ENCODE measurements at regions not wholly inside any gene's neighbourhood (a gene's known extent, or its start where the extent isn't known, plus 50 kb on each side); places are given as distances from the start of the nearest gene placed in this dataset.

DNA sequence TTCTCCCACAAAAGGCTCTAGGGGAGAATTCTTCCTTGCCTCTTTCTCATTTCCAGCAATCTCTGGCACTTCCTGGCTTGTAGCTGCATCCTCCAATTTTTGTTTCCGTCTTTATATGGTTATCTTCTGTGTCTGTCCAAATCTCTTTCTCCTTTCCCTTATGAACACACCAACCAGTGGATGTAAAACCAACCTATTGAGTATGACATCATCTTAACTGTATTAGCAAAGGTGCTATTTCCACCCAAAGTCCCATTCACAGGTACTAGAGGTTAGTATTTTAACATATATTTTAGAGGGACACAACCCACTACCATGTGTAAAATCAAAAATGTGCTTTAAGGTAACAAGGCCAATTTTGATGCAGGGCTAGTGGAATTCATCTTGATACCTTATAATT is 129.0 kb downstream of the RAP2A start:
- H3K4me3 Mint-ChIP-seq, result no peak overlapping the region
- peaks cover 11% of the 10 kb centered on the region for H3K4me1 Mint-ChIP-seq (ENCODE audit: unreplicated experiment)
- H3K36me3 Mint-ChIP-seq, result no peaks in the 10 kb centered on the region
- TF ChIP-seq, protein P1, sequence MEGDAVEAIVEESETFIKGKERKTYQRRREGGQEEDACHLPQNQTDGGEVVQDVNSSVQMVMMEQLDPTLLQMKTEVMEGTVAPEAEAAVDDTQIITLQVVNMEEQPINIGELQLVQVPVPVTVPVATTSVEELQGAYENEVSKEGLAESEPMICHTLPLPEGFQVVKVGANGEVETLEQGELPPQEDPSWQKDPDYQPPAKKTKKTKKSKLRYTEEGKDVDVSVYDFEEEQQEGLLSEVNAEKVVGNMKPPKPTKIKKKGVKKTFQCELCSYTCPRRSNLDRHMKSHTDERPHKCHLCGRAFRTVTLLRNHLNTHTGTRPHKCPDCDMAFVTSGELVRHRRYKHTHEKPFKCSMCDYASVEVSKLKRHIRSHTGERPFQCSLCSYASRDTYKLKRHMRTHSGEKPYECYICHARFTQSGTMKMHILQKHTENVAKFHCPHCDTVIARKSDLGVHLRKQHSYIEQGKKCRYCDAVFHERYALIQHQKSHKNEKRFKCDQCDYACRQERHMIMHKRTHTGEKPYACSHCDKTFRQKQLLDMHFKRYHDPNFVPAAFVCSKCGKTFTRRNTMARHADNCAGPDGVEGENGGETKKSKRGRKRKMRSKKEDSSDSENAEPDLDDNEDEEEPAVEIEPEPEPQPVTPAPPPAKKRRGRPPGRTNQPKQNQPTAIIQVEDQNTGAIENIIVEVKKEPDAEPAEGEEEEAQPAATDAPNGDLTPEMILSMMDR (conservative IDR thresholded peaks at IDR 0.05), result no peak
- peaks cover 7% of the 10 kb centered on the region for H3K9me3 Mint-ChIP-seq
- no peaks in the 10 kb centered on the region for H3K27me3 Mint-ChIP-seq
- no peak overlapping the region for H3K27ac Mint-ChIP-seq
- DNase-seq (ENCODE audit: extremely low spot score, unreplicated experiment), result no peak

DNA sequence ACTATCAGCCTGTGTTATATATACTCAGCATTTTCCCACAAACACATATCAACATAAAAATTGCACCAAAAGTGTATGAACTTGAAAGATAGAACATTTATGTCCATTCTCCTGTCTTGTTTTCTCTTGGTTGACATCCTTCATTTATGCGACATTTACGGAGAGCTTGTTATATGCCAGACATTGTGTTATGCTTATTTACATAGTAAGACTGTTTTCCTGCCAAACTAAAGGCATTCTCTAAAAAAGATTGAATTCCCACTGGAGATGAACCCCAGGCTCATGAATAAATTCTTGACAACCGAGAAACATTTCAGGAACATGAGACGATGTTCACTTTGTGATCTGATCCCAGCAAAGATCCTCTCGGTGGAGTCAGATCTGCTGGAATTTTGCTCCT is 131.0 kb downstream of the RAP2A start:
- peaks cover 7% of the 10 kb centered on the region for H3K9me3 Mint-ChIP-seq
- TF ChIP-seq, protein P1 (conservative IDR thresholded peaks at IDR 0.05), result no peak
- DNase-seq (ENCODE audit: extremely low spot score, unreplicated experiment), result no peak
- H3K27me3 Mint-ChIP-seq, result no peaks in the 10 kb centered on the region
- H3K27ac Mint-ChIP-seq, result no peak overlapping the region
- H3K36me3 Mint-ChIP-seq, result no peaks in the 10 kb centered on the region
- peaks cover 16% of the 10 kb centered on the region for H3K4me1 Mint-ChIP-seq (ENCODE audit: unreplicated experiment)
- H3K4me3 Mint-ChIP-seq, result no peak overlapping the region

DNA sequence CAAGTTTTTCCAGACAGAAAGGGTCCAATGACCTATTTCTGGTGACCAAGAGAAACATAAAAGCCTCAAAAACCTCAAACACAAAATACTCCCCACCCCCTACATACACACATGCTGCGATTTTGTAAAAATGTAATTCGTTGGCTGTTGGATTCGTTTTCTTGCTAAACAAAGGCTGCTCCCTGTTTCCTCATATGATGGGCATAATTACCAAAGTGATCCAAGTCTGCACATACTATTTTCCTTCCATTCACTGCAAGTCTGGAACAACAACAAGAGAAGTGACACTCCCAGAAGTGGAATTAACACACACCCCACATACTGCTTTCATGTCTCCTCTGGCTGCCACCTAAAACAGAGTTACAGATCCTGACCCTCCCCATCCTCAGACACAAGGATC is 131.9 kb downstream of the RAP2A start:
- peaks cover 4% of the 10 kb centered on the region for H3K9me3 Mint-ChIP-seq
- peaks cover 23% of the 10 kb centered on the region for H3K4me1 Mint-ChIP-seq (ENCODE audit: unreplicated experiment)

DNA sequence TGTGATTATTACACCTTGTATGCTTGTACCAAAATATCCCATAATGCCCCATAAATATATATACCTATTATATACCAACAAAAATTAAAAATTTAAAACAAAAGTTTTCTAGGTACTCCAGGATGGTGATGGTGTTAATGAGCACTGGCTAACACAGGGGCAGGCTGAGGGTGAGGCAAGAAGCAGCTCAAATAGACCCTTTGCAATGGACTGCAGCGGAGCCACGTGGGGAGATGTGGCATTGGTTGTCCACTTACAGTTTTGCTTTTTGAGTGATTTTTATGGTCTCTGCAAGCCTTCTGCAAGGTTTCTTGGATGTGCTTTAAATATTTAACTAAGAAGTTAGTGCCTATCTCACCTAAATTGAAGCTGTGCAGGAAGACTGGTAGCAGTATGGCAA is 132.9 kb downstream of the RAP2A start:
- peaks cover 24% of the 10 kb centered on the region for H3K4me1 Mint-ChIP-seq (ENCODE audit: unreplicated experiment)

More for the DNA sequence above, 131.9 kb downstream of the RAP2A start:
- H3K27me3 Mint-ChIP-seq, result no peaks in the 10 kb centered on the region
- TF ChIP-seq, protein P1 (conservative IDR thresholded peaks at IDR 0.05), result no peak
- peak overlapping the region; percentile 29 for H3K4me3 Mint-ChIP-seq
- H3K36me3 Mint-ChIP-seq, result no peaks in the 10 kb centered on the region
- peak overlapping the region; percentile 80 for H3K27ac Mint-ChIP-seq
- DNase-seq (ENCODE audit: extremely low spot score, unreplicated experiment), result no peak

DNA sequence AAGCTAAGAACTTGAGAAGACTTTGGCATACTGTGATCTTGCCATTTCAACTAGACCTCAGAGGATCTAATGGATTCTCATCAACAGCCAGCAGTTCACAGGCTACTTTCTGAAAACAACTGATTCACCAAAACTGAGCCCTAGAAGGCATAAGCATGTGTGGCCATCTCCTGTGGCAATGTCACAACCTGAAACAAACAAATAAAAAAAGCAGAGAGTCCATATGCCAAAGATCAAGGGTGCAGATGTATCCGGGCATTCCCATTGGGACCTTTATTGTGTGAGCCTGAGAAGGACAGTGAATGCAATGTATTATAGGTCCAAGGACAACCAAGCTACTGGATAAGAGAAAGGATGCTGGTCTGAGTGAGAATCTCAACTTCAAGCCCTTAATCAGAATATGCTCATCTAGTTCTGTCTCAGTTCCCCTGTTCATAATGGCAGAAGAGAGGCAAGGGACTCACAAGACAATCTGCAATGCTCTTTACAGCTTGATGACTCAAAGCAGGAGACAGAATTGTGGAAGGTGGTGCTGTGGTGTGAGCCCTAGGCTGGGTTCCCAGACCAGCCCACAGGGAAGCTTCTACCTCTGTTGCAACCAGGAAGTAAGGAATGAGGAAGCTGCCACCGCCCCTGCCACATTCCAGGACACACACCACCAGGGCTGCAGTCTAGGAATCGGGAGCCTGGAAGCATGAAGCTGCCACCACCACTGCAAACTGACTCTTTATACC is 133.7 kb downstream of the RAP2A start:
- DNase-seq (ENCODE audit: extremely low spot score, unreplicated experiment), result no peak
- H3K27ac Mint-ChIP-seq, result peak overlapping the region; percentile 25
- no peaks in the 10 kb centered on the region for H3K9me3 Mint-ChIP-seq
- H3K27me3 Mint-ChIP-seq, result no peaks in the 10 kb centered on the region
- H3K4me3 Mint-ChIP-seq, result no peak overlapping the region
- H3K36me3 Mint-ChIP-seq, result no peaks in the 10 kb centered on the region
- TF ChIP-seq, protein P1 (conservative IDR thresholded peaks at IDR 0.05), result no peak
- peaks cover 24% of the 10 kb centered on the region for H3K4me1 Mint-ChIP-seq (ENCODE audit: unreplicated experiment)

More for the DNA sequence above, 132.9 kb downstream of the RAP2A start:
- TF ChIP-seq, protein P1 (conservative IDR thresholded peaks at IDR 0.05), result no peak
- Mint-ChIP-seq H3K27me3 (no peaks in the 10 kb centered on the region), H3K27ac (no peak overlapping the region), H3K36me3 (no peaks in the 10 kb centered on the region), H3K4me3 (no peak overlapping the region), H3K9me3 (no peaks in the 10 kb centered on the region)
- DNase-seq (ENCODE audit: extremely low spot score, unreplicated experiment), result no peak

Measured in type B pancreatic cell (in vitro differentiated cells).